ENCODE measurements at regions not wholly inside any gene's neighbourhood (a gene's known extent, or its start where the extent isn't known, plus 50 kb on each side); places are given as distances from the start of the nearest gene placed in this dataset.
"Not testable (repeated sequence)": the region's sequence is repeated elsewhere in the genome, so short reads cannot be mapped to it uniquely, and the experiment has no call there.

- DNase-seq (ENCODE audit: insufficient read length) (no peak), FAIRE-seq (no peak)
- TF ChIP-seq POLR2A (IDR thresholded peaks at IDR 0.05; ENCODE audit: low read depth, low read length) (no peak), TAF1 (IDR thresholded peaks at IDR 0.05; ENCODE audit: borderline replicate concordance, low read depth, low read length) (no peak), POLR2AphosphoS5 (IDR thresholded peaks at IDR 0.05; ENCODE audit: low read depth, low read length) (no peak)
Measured at GRCh38 chr18:56458770-56459712, 179.4 kb downstream of the TXNL1 start.

GRCh38 chr18:56455874-56456273, 182.5 kb downstream of the TXNL1 start:
- TF ChIP-seq POLR2AphosphoS5 (IDR thresholded peaks at IDR 0.05; ENCODE audit: low read depth, low read length), result no peak
- no peak for TF ChIP-seq TAF1 (IDR thresholded peaks at IDR 0.05; ENCODE audit: borderline replicate concordance, low read depth, low read length)
- no peak for TF ChIP-seq POLR2A (IDR thresholded peaks at IDR 0.05; ENCODE audit: low read depth, low read length)
- no peak for DNase-seq (ENCODE audit: insufficient read length)
- FAIRE-seq, result no peak

- FAIRE-seq (no peak), DNase-seq (ENCODE audit: insufficient read length) (no peak)
- TF ChIP-seq POLR2A (IDR thresholded peaks at IDR 0.05; ENCODE audit: low read depth, low read length), result no peak
- no peak for TF ChIP-seq TAF1 (IDR thresholded peaks at IDR 0.05; ENCODE audit: borderline replicate concordance, low read depth, low read length)
- TF ChIP-seq POLR2AphosphoS5 (IDR thresholded peaks at IDR 0.05; ENCODE audit: low read depth, low read length), result no peak
Measured at GRCh38 chr18:56455141-56455540, 183.3 kb downstream of the TXNL1 start.

GRCh38 chr18:56453631-56454030, 184.8 kb downstream of the TXNL1 start:
- TF ChIP-seq POLR2A (IDR thresholded peaks at IDR 0.05; ENCODE audit: low read depth, low read length) (no peak), TAF1 (IDR thresholded peaks at IDR 0.05; ENCODE audit: borderline replicate concordance, low read depth, low read length) (no peak)
- no peak for FAIRE-seq

GRCh38 chr18:56451188-56451587, 187.2 kb downstream of the TXNL1 start:
- no peak for DNase-seq (ENCODE audit: insufficient read length)
- no peak for FAIRE-seq
- TF ChIP-seq TAF1 (IDR thresholded peaks at IDR 0.05; ENCODE audit: borderline replicate concordance, low read depth, low read length), result no peak
- no peak for TF ChIP-seq POLR2AphosphoS5 (IDR thresholded peaks at IDR 0.05; ENCODE audit: low read depth, low read length)
- TF ChIP-seq POLR2A (IDR thresholded peaks at IDR 0.05; ENCODE audit: low read depth, low read length), result no peak

More at GRCh38 chr18:56453631-56454030, 184.8 kb downstream of the TXNL1 start:
- no peak for DNase-seq (ENCODE audit: insufficient read length)

- FAIRE-seq (no peak), DNase-seq (ENCODE audit: insufficient read length) (no peak)
- TF ChIP-seq TAF1 (IDR thresholded peaks at IDR 0.05; ENCODE audit: borderline replicate concordance, low read depth, low read length), result no peak
- no peak for TF ChIP-seq POLR2AphosphoS5 (IDR thresholded peaks at IDR 0.05; ENCODE audit: low read depth, low read length)
- TF ChIP-seq POLR2A (IDR thresholded peaks at IDR 0.05; ENCODE audit: low read depth, low read length), result no peak
Measured at GRCh38 chr18:56448751-56449150, 189.6 kb downstream of the TXNL1 start.

- TF ChIP-seq POLR2AphosphoS5 (IDR thresholded peaks at IDR 0.05; ENCODE audit: low read depth, low read length), result no peak
- DNase-seq (ENCODE audit: insufficient read length) (no peak), FAIRE-seq (no peak)
Measured at GRCh38 chr18:56445422-56445821, 193.0 kb downstream of the TXNL1 start.

GRCh38 chr18:56444201-56444600, 194.2 kb downstream of the TXNL1 start:
- DNase-seq (ENCODE audit: insufficient read length), result no peak
- no peak for FAIRE-seq
- no peak for TF ChIP-seq POLR2AphosphoS5 (IDR thresholded peaks at IDR 0.05; ENCODE audit: low read depth, low read length)
- no peak for TF ChIP-seq TAF1 (IDR thresholded peaks at IDR 0.05; ENCODE audit: borderline replicate concordance, low read depth, low read length)
- no peak for TF ChIP-seq POLR2A (IDR thresholded peaks at IDR 0.05; ENCODE audit: low read depth, low read length)

GRCh38 chr18:56443166-56443907, 195.1 kb downstream of the TXNL1 start:
- TF ChIP-seq POLR2AphosphoS5 (IDR thresholded peaks at IDR 0.05; ENCODE audit: low read depth, low read length) (no peak), TAF1 (IDR thresholded peaks at IDR 0.05; ENCODE audit: borderline replicate concordance, low read depth, low read length) (no peak), POLR2A (IDR thresholded peaks at IDR 0.05; ENCODE audit: low read depth, low read length) (no peak)
- DNase-seq (ENCODE audit: insufficient read length), result no peak
- no peak for FAIRE-seq

- not testable (repeated sequence) for DNase-seq (ENCODE audit: insufficient read length); FAIRE-seq
Measured at GRCh38 chr18:56438480-56438879, 199.9 kb downstream of the TXNL1 start.

GRCh38 chr18:56436651-56437050, 201.7 kb downstream of the TXNL1 start:
- DNase-seq (ENCODE audit: insufficient read length) (no peak), FAIRE-seq (no peak)
- TF ChIP-seq TAF1 (IDR thresholded peaks at IDR 0.05; ENCODE audit: borderline replicate concordance, low read depth, low read length) (no peak), POLR2AphosphoS5 (IDR thresholded peaks at IDR 0.05; ENCODE audit: low read depth, low read length) (no peak), POLR2A (IDR thresholded peaks at IDR 0.05; ENCODE audit: low read depth, low read length) (no peak)

- TF ChIP-seq TAF1 (IDR thresholded peaks at IDR 0.05; ENCODE audit: borderline replicate concordance, low read depth, low read length) (no peak), POLR2A (IDR thresholded peaks at IDR 0.05; ENCODE audit: low read depth, low read length) (no peak), POLR2AphosphoS5 (IDR thresholded peaks at IDR 0.05; ENCODE audit: low read depth, low read length) (no peak)
- FAIRE-seq, result no peak
Measured at GRCh38 chr18:56433919-56434318, 204.5 kb downstream of the TXNL1 start.

More at GRCh38 chr18:56433919-56434318, 204.5 kb downstream of the TXNL1 start:
- no peak for DNase-seq (ENCODE audit: insufficient read length)

Measured in GM12892 (cell line).